Stimulated activated CD8-positive, alpha-beta memory T cell treated with anti-CD3 and anti-CD28 coated beads, Interleukin-15, amount 100 ng/mL, for 4 hours (primary cell): ENCODE measurements at regions not wholly inside any gene's neighbourhood (a gene's known extent, or its start where the extent isn't known, plus 50 kb on each side); places are given as distances from the start of the nearest gene placed in this dataset.

Source experiments
- DNase-seq, 2 donors: peaks; one replicate each; pipeline ENCODE4 v3.0.0-alpha.2; 2020; ENCODE audit warnings: low read depth in 2 of 2

GRCh38 chr1:244264163-244264562, 187.5 kb downstream of the ADSS2 start:
- no peak for DNase-seq

- no peak for DNase-seq
These were observed 186.2 kb downstream of the ADSS2 start for GRCh38 chr1:244265507-244265906.

GRCh38 chr1:244269169-244269568, 182.5 kb downstream of the ADSS2 start:
- no peak for DNase-seq

DNA sequence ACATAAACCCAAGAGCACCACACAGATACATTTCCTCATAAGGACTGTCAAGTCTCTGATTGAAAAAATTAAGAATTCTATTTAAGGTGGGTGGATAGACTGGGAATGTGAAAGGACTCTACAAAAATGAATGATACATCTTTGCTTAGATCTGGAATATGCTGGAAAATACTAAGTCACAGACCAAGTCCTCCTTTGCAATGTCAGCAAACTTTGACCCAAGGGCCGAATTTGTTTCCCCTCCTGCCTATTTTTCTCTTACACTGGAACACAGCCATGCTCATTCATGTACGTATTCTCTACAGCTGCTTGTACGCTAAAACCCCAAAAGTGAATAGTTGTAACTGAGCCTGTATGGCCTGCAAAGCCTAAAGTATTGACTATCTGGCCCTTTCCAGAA, 180.7 kb downstream of the ADSS2 start:
- no peak for DNase-seq

- DNase-seq = no peak
These were observed 179.9 kb downstream of the ADSS2 start for GRCh38 chr1:244271691-244272308.

- DNase-seq = peak; percentile 15 to 36
These were observed 179.0 kb downstream of the ADSS2 start for GRCh38 chr1:244272471-244273261.

GRCh38 chr1:244273262-244273844, 178.4 kb downstream of the ADSS2 start:
- DNase-seq = no peak

DNA sequence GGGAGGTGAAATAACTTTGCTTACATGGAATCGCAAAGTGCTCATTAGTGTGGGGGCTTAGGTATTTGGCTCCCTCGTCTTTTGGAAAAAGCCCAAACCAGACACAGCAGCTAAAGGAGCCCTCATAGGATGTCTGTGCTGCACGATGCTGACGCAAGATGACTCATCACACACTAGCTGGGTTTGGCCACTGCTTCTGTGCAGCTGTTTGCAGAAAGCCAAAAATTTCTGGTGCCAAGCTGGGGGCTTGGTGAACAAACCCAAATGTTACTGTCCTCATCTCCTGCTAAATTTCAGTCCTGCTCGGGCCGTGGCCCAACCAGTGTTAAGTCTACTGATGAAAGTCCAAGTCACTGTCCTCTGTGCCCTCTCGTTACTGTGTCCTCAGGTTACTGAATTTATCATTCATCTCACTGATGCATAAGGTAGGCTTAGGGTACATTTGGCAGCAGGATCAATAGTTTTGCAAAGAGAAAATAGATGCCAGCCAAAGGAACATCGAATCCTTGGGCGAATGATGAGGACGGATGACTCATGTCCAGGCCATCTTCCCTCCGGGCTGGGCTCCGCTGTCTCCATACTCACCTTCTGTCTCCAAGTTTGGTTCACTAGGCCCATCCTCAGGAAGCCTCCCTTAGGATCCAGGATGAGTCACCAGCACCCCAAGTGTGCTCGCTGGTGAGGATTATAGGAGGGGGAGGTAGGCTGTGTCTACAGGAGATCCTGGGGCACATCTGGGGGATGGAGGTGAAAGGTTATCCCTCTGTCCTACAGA, 177.7 kb downstream of the ADSS2 start:
- DNase-seq = no peak

DNA sequence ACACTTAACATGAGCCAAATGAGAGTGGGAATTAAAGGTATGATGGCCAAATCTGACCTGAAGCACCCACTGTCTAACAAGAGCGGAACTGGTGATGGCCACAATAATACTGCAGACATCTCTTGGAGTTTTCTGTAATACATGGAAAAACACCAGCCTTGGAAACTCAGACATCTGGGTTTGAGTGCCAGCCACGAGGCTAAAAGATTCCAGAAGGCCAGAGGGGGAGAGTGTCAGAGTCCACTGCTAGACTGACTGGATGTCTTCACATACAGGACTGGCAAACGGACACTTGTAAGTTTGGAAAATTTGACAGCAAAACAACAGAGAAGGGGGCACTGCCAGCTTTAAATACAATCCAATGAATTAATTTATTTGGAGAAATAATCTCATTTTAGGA, 175.1 kb downstream of the ADSS2 start:
- no peak for DNase-seq

DNA sequence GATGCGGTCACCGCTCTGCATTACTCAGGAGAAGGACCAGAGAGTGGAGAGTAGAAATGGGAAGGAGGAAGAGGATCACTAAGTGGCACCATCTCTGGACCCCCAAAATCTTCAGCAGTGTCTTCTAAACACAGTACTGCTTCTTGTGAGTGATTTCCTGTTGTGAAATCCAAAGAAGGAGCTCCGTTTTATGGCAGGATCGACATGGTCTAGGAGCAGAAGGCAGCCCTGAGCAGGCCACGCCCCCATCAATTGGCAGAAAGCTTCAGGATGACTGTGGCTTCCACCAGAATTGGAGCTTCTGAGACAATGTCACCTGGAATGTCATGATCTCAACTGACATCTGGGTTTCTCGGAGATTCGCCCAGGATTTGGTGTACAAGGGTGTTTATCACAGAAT, 171.5 kb downstream of the ADSS2 start:
- no peak for DNase-seq

GRCh38 chr1:244280859-244281258, 170.8 kb downstream of the ADSS2 start:
- no peak for DNase-seq

DNA sequence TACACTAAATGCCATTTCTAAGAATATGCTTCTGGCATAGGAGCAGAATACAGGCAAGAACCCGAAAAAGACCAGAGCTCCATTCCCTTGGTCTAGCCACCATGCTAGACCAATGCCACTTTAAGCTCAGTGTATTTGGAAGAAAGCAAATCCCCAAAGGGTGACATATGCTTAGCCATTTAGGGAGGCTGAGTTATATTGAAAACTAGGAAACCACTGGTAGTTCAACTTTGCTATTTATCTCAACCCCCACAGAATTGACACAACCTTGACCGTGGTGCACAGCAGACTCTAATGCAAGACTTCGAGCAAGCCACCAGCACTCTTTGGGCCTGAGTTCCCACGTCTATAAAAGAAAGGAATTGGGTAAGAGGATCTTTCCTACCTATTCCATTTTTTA, 167.9 kb downstream of the ADSS2 start:
- no peak for DNase-seq

GRCh38 chr1:244284641-244285156, 167.0 kb downstream of the ADSS2 start:
- DNase-seq = no peak

- no peak for DNase-seq
These were observed 165.4 kb downstream of the ADSS2 start for GRCh38 chr1:244286341-244286740.

DNA sequence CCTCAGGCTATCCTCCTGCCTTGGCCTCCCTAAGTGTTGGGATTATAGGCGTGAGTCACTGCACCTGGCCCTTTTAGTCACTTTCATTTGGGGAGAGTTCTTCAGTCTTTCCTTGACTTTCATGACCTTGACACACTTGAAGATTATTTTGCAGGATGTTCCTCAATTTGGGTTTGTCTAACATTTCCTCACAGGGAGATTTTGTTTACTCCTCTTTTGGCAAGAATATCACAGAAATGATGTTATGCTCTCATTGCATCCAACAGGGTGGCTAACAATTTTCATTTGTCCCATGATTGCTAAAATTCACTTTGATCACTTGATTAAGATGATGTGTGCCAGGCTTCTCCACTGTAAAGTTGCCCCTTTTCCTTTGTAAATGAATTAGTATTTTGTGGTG, 164.0 kb downstream of the ADSS2 start:
- DNase-seq = no peak

DNA sequence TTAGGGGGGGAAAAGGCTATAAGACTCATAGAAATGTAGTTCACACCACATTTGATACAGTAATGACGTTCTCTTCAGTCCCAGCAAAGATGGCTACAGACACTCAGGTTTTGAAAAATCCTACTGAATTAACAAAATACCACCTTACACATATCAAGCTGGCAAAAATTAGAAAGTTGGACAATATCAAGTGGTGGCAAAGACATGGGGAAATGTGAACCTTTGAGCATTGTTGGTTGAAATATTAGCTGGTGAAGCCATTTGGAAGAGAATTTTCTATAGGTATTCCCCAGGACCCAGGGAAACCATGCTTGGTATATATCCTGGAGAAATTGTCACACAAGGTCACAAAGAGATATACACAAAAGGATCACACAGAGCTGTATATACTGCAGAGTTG, 163.0 kb downstream of the ADSS2 start:
- no peak for DNase-seq

GRCh38 chr1:244289991-244290785, 161.5 kb downstream of the ADSS2 start:
- DNase-seq = no peak

DNA sequence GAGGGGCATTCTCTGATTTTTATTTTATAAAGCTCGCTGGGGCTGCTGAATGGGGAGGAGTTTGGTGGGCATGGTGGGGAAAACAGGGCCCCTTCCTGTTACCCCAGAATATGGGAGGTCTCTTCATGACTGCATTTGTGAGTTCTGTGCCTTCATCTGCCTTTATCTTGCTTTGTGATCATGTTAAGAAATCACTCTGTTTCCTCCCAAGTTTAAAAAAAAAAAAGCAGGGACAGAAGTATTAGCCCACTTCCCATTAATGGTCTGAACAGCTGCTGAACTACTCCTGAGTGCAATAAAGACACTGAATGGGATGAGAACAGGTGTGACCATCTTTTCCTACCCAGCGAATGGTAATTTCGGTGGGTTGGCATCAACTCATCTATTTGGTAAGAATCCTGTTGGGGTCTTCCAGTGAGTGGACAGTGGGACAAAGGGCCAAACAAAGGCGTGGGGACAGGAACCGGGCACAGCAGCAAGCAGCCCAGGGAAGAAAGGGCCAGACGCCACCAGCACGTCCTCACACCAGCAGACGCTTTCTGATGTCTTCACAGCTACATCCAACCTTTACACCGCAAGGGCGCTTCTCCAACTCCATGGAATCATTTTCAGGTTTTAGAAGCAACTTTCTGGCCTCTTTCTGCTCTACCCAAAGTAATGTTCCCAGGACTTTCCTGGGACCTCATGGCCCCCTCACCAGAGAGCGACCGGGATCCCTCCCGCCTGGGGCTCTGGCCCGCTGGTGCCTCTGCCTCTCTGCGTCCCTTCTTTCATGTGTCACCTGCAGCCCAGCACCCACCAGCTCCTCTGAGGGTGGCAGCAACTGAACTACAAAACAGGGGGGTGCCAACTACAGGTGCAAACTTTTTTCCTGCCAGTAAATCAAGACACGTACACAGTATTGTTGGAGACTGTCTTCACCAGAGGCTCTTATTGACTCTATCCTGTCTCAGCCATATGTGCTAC, 160.2 kb downstream of the ADSS2 start:
- no peak for DNase-seq

GRCh38 chr1:244294599-244295224, 157.0 kb downstream of the ADSS2 start:
- DNase-seq = no peak

- DNase-seq = no peak
These were observed 155.7 kb downstream of the ADSS2 start for GRCh38 chr1:244296003-244296402.
